ENCODE measurements at regions not wholly inside any gene's neighbourhood (a gene's known extent, or its start where the extent isn't known, plus 50 kb on each side); places are given as distances from the start of the nearest gene placed in this dataset.

DNA sequence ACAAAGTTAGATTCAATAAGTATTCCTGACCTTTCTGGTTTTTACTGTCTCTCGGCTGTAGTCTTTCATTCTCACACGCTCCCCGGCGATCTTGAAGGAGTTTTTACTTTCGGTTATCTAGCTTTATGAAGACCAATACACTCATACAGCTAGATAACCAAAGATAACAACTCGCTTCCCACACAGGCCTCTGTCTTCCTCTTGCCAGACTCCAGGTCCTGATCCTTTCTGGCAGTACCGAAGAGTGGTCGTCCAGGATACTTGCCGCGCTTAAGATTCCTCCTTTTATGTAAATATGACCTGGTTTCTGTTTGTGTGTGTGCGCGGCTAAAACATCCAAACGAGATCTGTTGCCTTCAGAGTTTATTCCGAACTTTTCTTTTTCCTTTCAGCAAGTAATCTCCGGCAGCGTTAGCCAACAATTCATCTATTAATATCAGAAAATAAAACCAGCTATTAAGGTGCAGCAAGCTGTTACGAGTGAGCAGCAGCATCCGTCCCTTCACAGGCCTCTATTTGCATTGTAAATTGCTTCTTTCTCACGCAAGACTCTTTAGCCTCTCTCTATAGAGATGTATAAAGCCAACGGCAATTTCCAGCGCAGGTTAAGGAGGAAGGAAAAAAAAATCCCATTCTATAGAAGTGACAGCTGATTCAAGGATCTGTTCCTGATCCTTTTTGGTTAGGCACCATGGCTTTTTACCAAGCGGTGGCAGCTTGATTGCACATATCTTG, 216.1 kb downstream of the MEF2C start:
- no peak overlapping the region for H3K27ac ChIP-seq
- DNase-seq, result no peak

GRCh38 chr5:88665750-88666215, 217.2 kb downstream of the MEF2C start:
- H3K27ac ChIP-seq, result no peak overlapping the region
- no peaks in the 10 kb centered on the region for H3K36me3 ChIP-seq
- H3K27me3 ChIP-seq (ENCODE audit: insufficient read depth, low read depth, severe bottlenecking), result no peaks in the 10 kb centered on the region
- H3K4me3 ChIP-seq (ENCODE audit: low read depth, low read length), result no peak overlapping the region
- TF ChIP-seq, protein P1, sequence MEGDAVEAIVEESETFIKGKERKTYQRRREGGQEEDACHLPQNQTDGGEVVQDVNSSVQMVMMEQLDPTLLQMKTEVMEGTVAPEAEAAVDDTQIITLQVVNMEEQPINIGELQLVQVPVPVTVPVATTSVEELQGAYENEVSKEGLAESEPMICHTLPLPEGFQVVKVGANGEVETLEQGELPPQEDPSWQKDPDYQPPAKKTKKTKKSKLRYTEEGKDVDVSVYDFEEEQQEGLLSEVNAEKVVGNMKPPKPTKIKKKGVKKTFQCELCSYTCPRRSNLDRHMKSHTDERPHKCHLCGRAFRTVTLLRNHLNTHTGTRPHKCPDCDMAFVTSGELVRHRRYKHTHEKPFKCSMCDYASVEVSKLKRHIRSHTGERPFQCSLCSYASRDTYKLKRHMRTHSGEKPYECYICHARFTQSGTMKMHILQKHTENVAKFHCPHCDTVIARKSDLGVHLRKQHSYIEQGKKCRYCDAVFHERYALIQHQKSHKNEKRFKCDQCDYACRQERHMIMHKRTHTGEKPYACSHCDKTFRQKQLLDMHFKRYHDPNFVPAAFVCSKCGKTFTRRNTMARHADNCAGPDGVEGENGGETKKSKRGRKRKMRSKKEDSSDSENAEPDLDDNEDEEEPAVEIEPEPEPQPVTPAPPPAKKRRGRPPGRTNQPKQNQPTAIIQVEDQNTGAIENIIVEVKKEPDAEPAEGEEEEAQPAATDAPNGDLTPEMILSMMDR (IDR thresholded peaks at IDR 0.05; ENCODE audit: low read depth, low read length), result no peak
- DNase-seq, result no peak
- no peaks in the 10 kb centered on the region for H3K9me3 ChIP-seq (ENCODE audit: severe bottlenecking)

More for the DNA sequence above, 216.1 kb downstream of the MEF2C start:
- H3K27me3 ChIP-seq (ENCODE audit: insufficient read depth, low read depth, severe bottlenecking), result no peaks in the 10 kb centered on the region
- no peaks in the 10 kb centered on the region for H3K9me3 ChIP-seq (ENCODE audit: severe bottlenecking)
- TF ChIP-seq, protein P1 (IDR thresholded peaks at IDR 0.05; ENCODE audit: low read depth, low read length), result no peak
- H3K4me3 ChIP-seq (ENCODE audit: low read depth, low read length), result no peak overlapping the region
- H3K36me3 ChIP-seq, result no peaks in the 10 kb centered on the region

- TF ChIP-seq, protein P1 (IDR thresholded peaks at IDR 0.05; ENCODE audit: low read depth, low read length), result no peak
- Histone ChIP-seq H3K4me3 (ENCODE audit: low read depth, low read length) (no peak overlapping the region), H3K36me3 (no peaks in the 10 kb centered on the region), H3K27ac (no peak overlapping the region), H3K9me3 (ENCODE audit: severe bottlenecking) (no peaks in the 10 kb centered on the region), H3K27me3 (ENCODE audit: insufficient read depth, low read depth, severe bottlenecking) (no peaks in the 10 kb centered on the region)
- DNase-seq, result no peak
These were observed 218.3 kb downstream of the MEF2C start for GRCh38 chr5:88664645-88665044.

- Histone ChIP-seq H3K27ac (no peak overlapping the region), H3K27me3 (ENCODE audit: insufficient read depth, low read depth, severe bottlenecking) (no peaks in the 10 kb centered on the region), H3K9me3 (ENCODE audit: severe bottlenecking) (no peaks in the 10 kb centered on the region), H3K36me3 (no peaks in the 10 kb centered on the region), H3K4me3 (ENCODE audit: low read depth, low read length) (no peak overlapping the region)
- TF ChIP-seq, protein P1 (IDR thresholded peaks at IDR 0.05; ENCODE audit: low read depth, low read length), result no peak
- no peak for DNase-seq
These were observed 219.2 kb downstream of the MEF2C start for GRCh38 chr5:88663793-88664216.

- H3K9me3 ChIP-seq (ENCODE audit: severe bottlenecking), result no peaks in the 10 kb centered on the region
- no peak overlapping the region for H3K4me3 ChIP-seq (ENCODE audit: low read depth, low read length)
- H3K36me3 ChIP-seq, result no peaks in the 10 kb centered on the region
- no peaks in the 10 kb centered on the region for H3K27me3 ChIP-seq (ENCODE audit: insufficient read depth, low read depth, severe bottlenecking)
- no peak for DNase-seq
- TF ChIP-seq, protein P1 (IDR thresholded peaks at IDR 0.05; ENCODE audit: low read depth, low read length), result no peak
- H3K27ac ChIP-seq, result no peak overlapping the region
These were observed 220.1 kb downstream of the MEF2C start for GRCh38 chr5:88662846-88663245.

- Histone ChIP-seq H3K27ac (peak overlapping the region; percentile 86), H3K36me3 (no peaks in the 10 kb centered on the region), H3K9me3 (ENCODE audit: severe bottlenecking) (no peaks in the 10 kb centered on the region), H3K4me3 (ENCODE audit: low read depth, low read length) (peak overlapping the region; percentile 60), H3K27me3 (ENCODE audit: insufficient read depth, low read depth, severe bottlenecking) (no peaks in the 10 kb centered on the region)
- TF ChIP-seq, protein P1 (IDR thresholded peaks at IDR 0.05; ENCODE audit: low read depth, low read length), result no peak
- no peak for DNase-seq
These were observed 221.2 kb downstream of the MEF2C start for GRCh38 chr5:88661806-88662207.
